IMR-90 (cell line): ENCODE measurements at regions not wholly inside any gene's neighbourhood (a gene's known extent, or its start where the extent isn't known, plus 50 kb on each side); places are given as distances from the start of the nearest gene placed in this dataset.

Source experiments
- ATAC-seq: fragments of 200-7000 bp; cut with Tn5 transposase; 2 replicates; pipeline ENCODE4 v1.9.1; 2020; ENCODE audit warnings: low read depth, mild to moderate bottlenecking, moderate library complexity
- BruUV-seq: library from RNA; stranded (reverse); fragments of 400-500 nt; replicated peaks from 2 replicates; lab custom pipeline; 2021; lab: Mats Ljungman, UMichigan
- CTCF ChIA-PET: fragments of 300-600 bp; formaldehyde crosslinking; extraction: SDS; loops from one replicate; lab custom pipeline; 2021; ENCODE audit warnings: antibody characterized with exemption; lab: Yijun Ruan, JAX
- POLR2A ChIA-PET: fragments of 300-600 bp; sonication (Branson Sonifier 250); formaldehyde crosslinking; loops from one replicate; lab custom pipeline; 2022; ENCODE audit warnings: antibody characterized with exemption; ENCODE audit not compliant: unreplicated experiment; lab: Charles Lee
- DNase-seq: peaks from one replicate; pipeline ENCODE4 v3.0.0; 2013
- H2AFZ ChIP-seq: replicated peaks from 2 replicates; pipeline ENCODE3; 2013; ENCODE audit warnings: low read length, mild to moderate bottlenecking; ENCODE audit not compliant: poor library complexity
- H2AK5ac ChIP-seq: 2 replicates; pipeline ENCODE4 v1.6.1; 2013; ENCODE audit warnings: low read depth, low read length, inconsistent platforms
- H2AK9ac ChIP-seq: replicated peaks from 2 replicates; pipeline ENCODE3; 2013; ENCODE audit warnings: mild to moderate bottlenecking, low read depth, low read length, moderate library complexity; ENCODE audit not compliant: poor library complexity
- H2BK120ac ChIP-seq: 2 replicates; pipeline ENCODE4 v1.6.1; 2013; ENCODE audit warnings: low read depth, low read length, inconsistent platforms
- H2BK15ac ChIP-seq: 3 replicates; pipeline ENCODE4 v1.6.1; 2013; ENCODE audit warnings: low read depth, low read length, inconsistent platforms
- H2BK20ac ChIP-seq: 2 replicates; pipeline ENCODE4 v1.6.1; 2013; ENCODE audit warnings: low read depth, mild to moderate bottlenecking, inconsistent platforms, low read length, moderate library complexity
- H2BK5ac ChIP-seq: 2 replicates; pipeline ENCODE4 v1.6.1; 2013; ENCODE audit warnings: mild to moderate bottlenecking, low read depth, low read length, inconsistent platforms; ENCODE audit not compliant: poor library complexity, severe bottlenecking
- H3K14ac ChIP-seq: replicated peaks from 2 replicates; pipeline ENCODE4 v1.6.1; 2013; ENCODE audit warnings: low read depth, low read length, inconsistent platforms
- H3K18ac ChIP-seq: 2 replicates; pipeline ENCODE4 v1.6.1; 2013; ENCODE audit warnings: low read depth, low read length, control low read depth
- H3K23ac ChIP-seq: 2 replicates; pipeline ENCODE4 v1.6.1; 2013; ENCODE audit warnings: low read depth, low read length, inconsistent platforms
- H3K27ac ChIP-seq: 2 replicates; pipeline ENCODE4 v1.5.1; 2013; ENCODE audit warnings: mild to moderate bottlenecking, control low read depth, low read length; ENCODE audit not compliant: insufficient read depth
- H3K27me3 ChIP-seq: 2 replicates; pipeline ENCODE4 v1.6.1; 2013; ENCODE audit warnings: low read length; ENCODE audit not compliant: control insufficient read depth, insufficient read depth
- H3K36me3 ChIP-seq: 2 replicates; pipeline ENCODE4 v1.6.1; 2013; ENCODE audit warnings: low read length, mixed read lengths; ENCODE audit not compliant: control insufficient read depth, insufficient read depth
- H3K4ac ChIP-seq: 2 replicates; pipeline ENCODE4 v1.6.1; 2013; ENCODE audit warnings: low read depth, low read length, inconsistent platforms
- H3K4me1 ChIP-seq: 2 replicates; pipeline ENCODE4 v1.6.1; 2013; ENCODE audit warnings: low read length, mixed read lengths; ENCODE audit not compliant: control insufficient read depth, insufficient read depth
- H3K4me2 ChIP-seq: 2 replicates; pipeline ENCODE4 v1.6.1; 2013; ENCODE audit warnings: low read depth, mild to moderate bottlenecking, control low read depth, low read length, moderate library complexity
- H3K4me3 ChIP-seq: 2 replicates; pipeline ENCODE4 v1.5.1; 2013; ENCODE audit warnings: low read depth, mild to moderate bottlenecking, control low read depth, low read length, moderate library complexity; ENCODE audit not compliant: insufficient read depth
- H3K56ac ChIP-seq: 2 replicates; pipeline ENCODE4 v1.6.1; 2013; ENCODE audit warnings: low read length, inconsistent platforms; ENCODE audit not compliant: insufficient read depth; ENCODE audit errors: extremely low read depth
- H3K79me1 ChIP-seq, 2 experiments: 2 replicates each; pipeline ENCODE4 v1.6.1; 2013; ENCODE audit warnings: low read length in 2 of 2, inconsistent platforms in 1 of 2, low read depth in 1 of 2
- H3K9ac ChIP-seq: 2 replicates; pipeline ENCODE4 v1.6.1; 2013; ENCODE audit warnings: low read depth, low read length, control low read depth
- H3K9me1 ChIP-seq: 2 replicates; pipeline ENCODE4 v1.6.1; 2013; ENCODE audit warnings: low read length, inconsistent platforms; ENCODE audit not compliant: insufficient read depth
- H3K9me3 ChIP-seq: 2 replicates; pipeline ENCODE4 v1.6.1; 2013; ENCODE audit warnings: low read length; ENCODE audit not compliant: control insufficient read depth, insufficient read depth
- H4K20me1 ChIP-seq: 2 replicates; pipeline ENCODE4 v1.6.1; 2013; ENCODE audit warnings: low read length, inconsistent platforms; ENCODE audit not compliant: insufficient read depth
- H4K5ac ChIP-seq: 2 replicates; pipeline ENCODE4 v1.6.1; 2013; ENCODE audit warnings: mild to moderate bottlenecking, low read depth, low read length, control low read depth
- H4K8ac ChIP-seq, 2 experiments: 2 replicates each; pipeline ENCODE4 v1.6.1; 2013; ENCODE audit warnings: low read depth in 2 of 2, low read length in 2 of 2, control low read depth in 1 of 2, inconsistent platforms in 1 of 2
- H4K91ac ChIP-seq: 2 replicates; pipeline ENCODE4 v1.6.1; 2013; ENCODE audit warnings: low read depth, low read length, inconsistent platforms; ENCODE audit not compliant: insufficient read depth
- MAZ ChIP-seq: IDR thresholded peaks from 2 replicates; pipeline ENCODE4 v1.6.1; 2012; ENCODE audit warnings: low read depth, mild to moderate bottlenecking, low read length, improper control_type of control experiment, moderate library complexity, borderline replicate concordance
- POLR2A ChIP-seq: IDR thresholded peaks from 2 replicates; pipeline ENCODE4 v1.6.1; 2012; ENCODE audit warnings: mild to moderate bottlenecking, low read depth, low read length
- RAD21 ChIP-seq: IDR thresholded peaks from 2 replicates; pipeline ENCODE4 v1.6.1; 2012; ENCODE audit warnings: low read length, improper control_type of control experiment
- RFX5 ChIP-seq: IDR thresholded peaks from 2 replicates; pipeline ENCODE4 v1.8.0; 2012; ENCODE audit warnings: low read depth, mild to moderate bottlenecking, low read length, moderate library complexity
- SMC3 ChIP-seq: fragments of 150-350 bp; IDR thresholded peaks from 2 replicates; pipeline ENCODE4 v1.6.1; 2016; ENCODE audit warnings: low read depth, mild to moderate bottlenecking, antibody characterized with exemption, low read length, moderate library complexity
- USF2 ChIP-seq: fragments of 150-350 bp; IDR thresholded peaks from 2 replicates; pipeline ENCODE4 v1.6.1; 2017; ENCODE audit warnings: mild to moderate bottlenecking, antibody characterized with exemption, low read length, low read depth
- WGBS, 2 experiments: methylation state at CpG; one replicate each; pipeline versions ENCODE4 v1.1.5 to v1.1.7; 2013; ENCODE audit warnings: missing lambda C conversion rate in 2 of 2; ENCODE audit not compliant: insufficient read length in 1 of 2; ENCODE audit errors: extremely low coverage in 2 of 2; 5-methylcytosine and 5-hydroxymethylcytosine counted together
- dilution Hi-C: fragments of 300-500 bp; cut with HindIII; formaldehyde crosslinking; loops from one replicate; pipeline ENCODE4 v1.14.3; 2018; ENCODE audit warnings: low sequenced_read_pairs; ENCODE audit not compliant: unreplicated experiment
- in situ Hi-C: fragments of 300-500 bp; cut with MboI; formaldehyde crosslinking; loops from 3 replicates; pipeline ENCODE4 v1.14.3; 2019; ENCODE audit warnings: low sequenced_read_pairs, inconsistent platforms, mixed read lengths
- intact Hi-C: fragments of 100-400 bp; cut with micrococcal nuclease; formaldehyde crosslinking; loops from 2 replicates; pipeline ENCODE4 v1.10.0; 2022

GRCh38 chr11:33444835-33445594 is 187.8 kb downstream of the HIPK3 start:
- no peak overlapping the region for H2AFZ ChIP-seq
- DNase-seq = peak; percentile 10
- H3K79me1 ChIP-seq = peaks cover 6 to 39% of the 10 kb centered on the region in 2 experiments; a peak in 3 of 4 replicates
- H3K9ac ChIP-seq = no peak overlapping the region
- no peak overlapping the region for H2AK9ac ChIP-seq
- POLR2A ChIA-PET = no interaction called here
- H3K4me2 ChIP-seq = no peak overlapping the region
- peak overlapping the region; percentile 87 for H2BK5ac ChIP-seq
- no peaks in the 10 kb centered on the region for H4K20me1 ChIP-seq
- peak overlapping the region; percentile 84 for H2BK120ac ChIP-seq
- H3K18ac ChIP-seq = no peak overlapping the region
- H3K9me1 ChIP-seq = peaks cover 8% of the 10 kb centered on the region
- peak overlapping the region; percentile 86; the same call in 1 of the 2 replicates for H3K4ac ChIP-seq
- ATAC-seq = no peak
- BruUV-seq = no TSS peak
- H3K23ac ChIP-seq = peak overlapping the region; percentile 80; the same call in 1 of the 2 replicates
- H3K4me1 ChIP-seq = peaks cover 16% of the 10 kb centered on the region; the same call in 1 of the 2 replicates
- H3K27me3 ChIP-seq = no peaks in the 10 kb centered on the region
- TF ChIP-seq POLR2A (no peak), SMC3 (no peak), MAZ (no peak), RAD21 (no peak), RFX5 (no peak), USF2 (no peak)
- H3K14ac ChIP-seq = peak overlapping the region; percentile 20
- H4K8ac ChIP-seq = peak overlapping the region; percentile 65 to 73; a peak in 2 of 4 replicates
- H2BK20ac ChIP-seq = peak overlapping the region; percentile 78; the same call in 1 of the 2 replicates
- dilution Hi-C loops (no loop called here), intact Hi-C loops (no loop called here), in situ Hi-C loops (no loop called here)
- no peak overlapping the region for H3K27ac ChIP-seq
- H2AK5ac ChIP-seq = peak overlapping the region; percentile 0; the same call in 1 of the 2 replicates
- H3K56ac ChIP-seq = no peak overlapping the region
- no peak overlapping the region for H3K4me3 ChIP-seq
- no peaks in the 10 kb centered on the region for H3K9me3 ChIP-seq
- H2BK15ac ChIP-seq = peak overlapping the region; percentile 81; the same call in 1 of the 3 replicates
- H4K5ac ChIP-seq = peak overlapping the region; percentile 20; the same call in 1 of the 2 replicates
- WGBS, 2 experiments = 20% methylated on average over 1 of the region's 4 CpGs; no CpG with 5 or more reads in 1 of the 2 experiments
- CTCF ChIA-PET = no interaction called here
- H4K91ac ChIP-seq = peak overlapping the region; percentile 67; the same call in 1 of the 2 replicates
- H3K36me3 ChIP-seq = no peaks in the 10 kb centered on the region
